ENCODE measurements at regions not wholly inside any gene's neighbourhood (a gene's known extent, or its start where the extent isn't known, plus 50 kb on each side); places are given as distances from the start of the nearest gene placed in this dataset.

DNA sequence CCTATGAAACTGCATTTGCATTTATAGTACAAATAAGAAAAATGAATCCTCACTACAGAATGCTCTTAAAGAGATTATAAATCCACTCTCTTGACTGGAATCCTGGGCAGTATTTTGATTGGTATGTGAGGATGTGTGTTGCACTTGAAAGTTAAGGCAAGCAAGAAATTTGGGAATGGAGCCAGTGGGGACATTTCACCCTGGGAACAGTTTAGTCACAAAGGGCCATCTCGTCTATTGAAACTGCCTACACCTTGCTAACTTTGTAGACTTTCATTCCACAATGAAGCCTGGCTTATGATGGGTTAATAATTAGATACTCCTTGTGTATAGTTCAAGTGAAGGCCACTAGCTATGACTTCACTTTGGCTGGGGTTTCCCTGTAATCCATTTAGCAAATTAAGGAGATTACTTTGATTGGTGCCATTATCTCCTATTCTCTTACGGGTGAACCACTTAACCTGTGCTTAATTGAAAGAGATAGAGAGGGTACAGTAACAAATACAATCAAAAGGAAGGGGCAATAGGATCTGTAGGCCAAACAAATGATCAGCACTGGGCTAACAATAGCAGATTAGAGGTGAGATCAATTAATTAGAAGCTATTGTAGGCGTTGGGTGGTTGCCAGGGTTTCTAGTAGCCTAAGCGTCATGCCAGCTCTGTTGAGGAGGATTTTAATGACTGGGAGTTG, 146.9 kb upstream of the RARB start (continued):
- TF ChIP-seq, protein P1, sequence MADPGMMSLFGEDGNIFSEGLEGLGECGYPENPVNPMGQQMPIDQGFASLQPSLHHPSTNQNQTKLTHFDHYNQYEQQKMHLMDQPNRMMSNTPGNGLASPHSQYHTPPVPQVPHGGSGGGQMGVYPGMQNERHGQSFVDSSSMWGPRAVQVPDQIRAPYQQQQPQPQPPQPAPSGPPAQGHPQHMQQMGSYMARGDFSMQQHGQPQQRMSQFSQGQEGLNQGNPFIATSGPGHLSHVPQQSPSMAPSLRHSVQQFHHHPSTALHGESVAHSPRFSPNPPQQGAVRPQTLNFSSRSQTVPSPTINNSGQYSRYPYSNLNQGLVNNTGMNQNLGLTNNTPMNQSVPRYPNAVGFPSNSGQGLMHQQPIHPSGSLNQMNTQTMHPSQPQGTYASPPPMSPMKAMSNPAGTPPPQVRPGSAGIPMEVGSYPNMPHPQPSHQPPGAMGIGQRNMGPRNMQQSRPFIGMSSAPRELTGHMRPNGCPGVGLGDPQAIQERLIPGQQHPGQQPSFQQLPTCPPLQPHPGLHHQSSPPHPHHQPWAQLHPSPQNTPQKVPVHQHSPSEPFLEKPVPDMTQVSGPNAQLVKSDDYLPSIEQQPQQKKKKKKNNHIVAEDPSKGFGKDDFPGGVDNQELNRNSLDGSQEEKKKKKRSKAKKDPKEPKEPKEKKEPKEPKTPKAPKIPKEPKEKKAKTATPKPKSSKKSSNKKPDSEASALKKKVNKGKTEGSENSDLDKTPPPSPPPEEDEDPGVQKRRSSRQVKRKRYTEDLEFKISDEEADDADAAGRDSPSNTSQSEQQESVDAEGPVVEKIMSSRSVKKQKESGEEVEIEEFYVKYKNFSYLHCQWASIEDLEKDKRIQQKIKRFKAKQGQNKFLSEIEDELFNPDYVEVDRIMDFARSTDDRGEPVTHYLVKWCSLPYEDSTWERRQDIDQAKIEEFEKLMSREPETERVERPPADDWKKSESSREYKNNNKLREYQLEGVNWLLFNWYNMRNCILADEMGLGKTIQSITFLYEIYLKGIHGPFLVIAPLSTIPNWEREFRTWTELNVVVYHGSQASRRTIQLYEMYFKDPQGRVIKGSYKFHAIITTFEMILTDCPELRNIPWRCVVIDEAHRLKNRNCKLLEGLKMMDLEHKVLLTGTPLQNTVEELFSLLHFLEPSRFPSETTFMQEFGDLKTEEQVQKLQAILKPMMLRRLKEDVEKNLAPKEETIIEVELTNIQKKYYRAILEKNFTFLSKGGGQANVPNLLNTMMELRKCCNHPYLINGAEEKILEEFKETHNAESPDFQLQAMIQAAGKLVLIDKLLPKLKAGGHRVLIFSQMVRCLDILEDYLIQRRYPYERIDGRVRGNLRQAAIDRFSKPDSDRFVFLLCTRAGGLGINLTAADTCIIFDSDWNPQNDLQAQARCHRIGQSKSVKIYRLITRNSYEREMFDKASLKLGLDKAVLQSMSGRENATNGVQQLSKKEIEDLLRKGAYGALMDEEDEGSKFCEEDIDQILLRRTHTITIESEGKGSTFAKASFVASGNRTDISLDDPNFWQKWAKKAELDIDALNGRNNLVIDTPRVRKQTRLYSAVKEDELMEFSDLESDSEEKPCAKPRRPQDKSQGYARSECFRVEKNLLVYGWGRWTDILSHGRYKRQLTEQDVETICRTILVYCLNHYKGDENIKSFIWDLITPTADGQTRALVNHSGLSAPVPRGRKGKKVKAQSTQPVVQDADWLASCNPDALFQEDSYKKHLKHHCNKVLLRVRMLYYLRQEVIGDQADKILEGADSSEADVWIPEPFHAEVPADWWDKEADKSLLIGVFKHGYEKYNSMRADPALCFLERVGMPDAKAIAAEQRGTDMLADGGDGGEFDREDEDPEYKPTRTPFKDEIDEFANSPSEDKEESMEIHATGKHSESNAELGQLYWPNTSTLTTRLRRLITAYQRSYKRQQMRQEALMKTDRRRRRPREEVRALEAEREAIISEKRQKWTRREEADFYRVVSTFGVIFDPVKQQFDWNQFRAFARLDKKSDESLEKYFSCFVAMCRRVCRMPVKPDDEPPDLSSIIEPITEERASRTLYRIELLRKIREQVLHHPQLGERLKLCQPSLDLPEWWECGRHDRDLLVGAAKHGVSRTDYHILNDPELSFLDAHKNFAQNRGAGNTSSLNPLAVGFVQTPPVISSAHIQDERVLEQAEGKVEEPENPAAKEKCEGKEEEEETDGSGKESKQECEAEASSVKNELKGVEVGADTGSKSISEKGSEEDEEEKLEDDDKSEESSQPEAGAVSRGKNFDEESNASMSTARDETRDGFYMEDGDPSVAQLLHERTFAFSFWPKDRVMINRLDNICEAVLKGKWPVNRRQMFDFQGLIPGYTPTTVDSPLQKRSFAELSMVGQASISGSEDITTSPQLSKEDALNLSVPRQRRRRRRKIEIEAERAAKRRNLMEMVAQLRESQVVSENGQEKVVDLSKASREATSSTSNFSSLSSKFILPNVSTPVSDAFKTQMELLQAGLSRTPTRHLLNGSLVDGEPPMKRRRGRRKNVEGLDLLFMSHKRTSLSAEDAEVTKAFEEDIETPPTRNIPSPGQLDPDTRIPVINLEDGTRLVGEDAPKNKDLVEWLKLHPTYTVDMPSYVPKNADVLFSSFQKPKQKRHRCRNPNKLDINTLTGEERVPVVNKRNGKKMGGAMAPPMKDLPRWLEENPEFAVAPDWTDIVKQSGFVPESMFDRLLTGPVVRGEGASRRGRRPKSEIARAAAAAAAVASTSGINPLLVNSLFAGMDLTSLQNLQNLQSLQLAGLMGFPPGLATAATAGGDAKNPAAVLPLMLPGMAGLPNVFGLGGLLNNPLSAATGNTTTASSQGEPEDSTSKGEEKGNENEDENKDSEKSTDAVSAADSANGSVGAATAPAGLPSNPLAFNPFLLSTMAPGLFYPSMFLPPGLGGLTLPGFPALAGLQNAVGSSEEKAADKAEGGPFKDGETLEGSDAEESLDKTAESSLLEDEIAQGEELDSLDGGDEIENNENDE (IDR thresholded peaks at IDR 0.05; ENCODE audit: insufficient replicate concordance, low read length): no peak
- no peak for TF ChIP-seq EZH2 (IDR thresholded peaks at IDR 0.05; ENCODE audit: low read depth, low read length, severe bottlenecking)
- no peak for TF ChIP-seq CBX5 (IDR thresholded peaks at IDR 0.05; ENCODE audit: low read depth, low read length)
- TF ChIP-seq GTF2F1 (IDR thresholded peaks at IDR 0.05; ENCODE audit: borderline replicate concordance, low read depth, low read length): no peak
- TF ChIP-seq, protein P2, sequence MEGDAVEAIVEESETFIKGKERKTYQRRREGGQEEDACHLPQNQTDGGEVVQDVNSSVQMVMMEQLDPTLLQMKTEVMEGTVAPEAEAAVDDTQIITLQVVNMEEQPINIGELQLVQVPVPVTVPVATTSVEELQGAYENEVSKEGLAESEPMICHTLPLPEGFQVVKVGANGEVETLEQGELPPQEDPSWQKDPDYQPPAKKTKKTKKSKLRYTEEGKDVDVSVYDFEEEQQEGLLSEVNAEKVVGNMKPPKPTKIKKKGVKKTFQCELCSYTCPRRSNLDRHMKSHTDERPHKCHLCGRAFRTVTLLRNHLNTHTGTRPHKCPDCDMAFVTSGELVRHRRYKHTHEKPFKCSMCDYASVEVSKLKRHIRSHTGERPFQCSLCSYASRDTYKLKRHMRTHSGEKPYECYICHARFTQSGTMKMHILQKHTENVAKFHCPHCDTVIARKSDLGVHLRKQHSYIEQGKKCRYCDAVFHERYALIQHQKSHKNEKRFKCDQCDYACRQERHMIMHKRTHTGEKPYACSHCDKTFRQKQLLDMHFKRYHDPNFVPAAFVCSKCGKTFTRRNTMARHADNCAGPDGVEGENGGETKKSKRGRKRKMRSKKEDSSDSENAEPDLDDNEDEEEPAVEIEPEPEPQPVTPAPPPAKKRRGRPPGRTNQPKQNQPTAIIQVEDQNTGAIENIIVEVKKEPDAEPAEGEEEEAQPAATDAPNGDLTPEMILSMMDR (IDR thresholded peaks at IDR 0.05; ENCODE audit: control extremely low read depth in 1 of 3, insufficient read depth in 1 of 3, low read depth in 1 of 3, low read length in 3 of 3): no peak
- no peak for TF ChIP-seq RBBP5 (IDR thresholded peaks at IDR 0.05; ENCODE audit: borderline replicate concordance, low read depth, low read length)
- no peak for TF ChIP-seq ASH2L (IDR thresholded peaks at IDR 0.05; ENCODE audit: low read length)

Measured in H1 (cell line).